ENCODE measurements at regions not wholly inside any gene's neighbourhood (a gene's known extent, or its start where the extent isn't known, plus 50 kb on each side); places are given as distances from the start of the nearest gene placed in this dataset.
A peak's percentile ranks its signal among the peaks of the same experiment; 100 is the strongest.

DNA sequence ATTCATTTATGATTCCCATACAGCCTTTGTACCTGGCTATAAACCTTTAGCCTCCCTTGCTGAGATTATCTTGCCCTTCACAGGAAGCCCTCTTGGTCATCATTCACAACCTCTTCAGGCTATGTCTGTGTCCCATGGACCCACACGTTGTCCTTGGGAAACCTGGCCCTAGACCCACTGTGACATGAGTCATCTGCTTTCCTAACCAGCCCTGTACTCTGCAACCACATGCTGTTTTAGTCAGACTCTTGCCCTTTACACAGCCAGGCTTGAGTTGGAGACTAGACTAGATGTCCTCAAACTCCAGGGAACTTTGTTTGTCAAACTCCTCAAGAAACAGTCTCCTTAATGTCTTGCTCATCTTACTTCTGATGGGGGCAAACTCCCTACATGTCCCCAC lies 229.3 kb upstream of the ZSWIM2 start:
- no peaks in the 10 kb centered on the region for H4K20me1 ChIP-seq (ENCODE audit: low read depth)
- H3K27me3 ChIP-seq: no peaks in the 10 kb centered on the region
- no peak overlapping the region for H3K9ac ChIP-seq
- no peaks in the 10 kb centered on the region for H3K79me2 ChIP-seq (ENCODE audit: low read depth)
- H3K9me3 ChIP-seq (ENCODE audit: low read depth): no peaks in the 10 kb centered on the region
- TF ChIP-seq EZH2phosphoT487 (IDR thresholded peaks at IDR 0.05) (no peak), EZH2 (IDR thresholded peaks at IDR 0.05) (no peak)
- TF ChIP-seq, protein P1, sequence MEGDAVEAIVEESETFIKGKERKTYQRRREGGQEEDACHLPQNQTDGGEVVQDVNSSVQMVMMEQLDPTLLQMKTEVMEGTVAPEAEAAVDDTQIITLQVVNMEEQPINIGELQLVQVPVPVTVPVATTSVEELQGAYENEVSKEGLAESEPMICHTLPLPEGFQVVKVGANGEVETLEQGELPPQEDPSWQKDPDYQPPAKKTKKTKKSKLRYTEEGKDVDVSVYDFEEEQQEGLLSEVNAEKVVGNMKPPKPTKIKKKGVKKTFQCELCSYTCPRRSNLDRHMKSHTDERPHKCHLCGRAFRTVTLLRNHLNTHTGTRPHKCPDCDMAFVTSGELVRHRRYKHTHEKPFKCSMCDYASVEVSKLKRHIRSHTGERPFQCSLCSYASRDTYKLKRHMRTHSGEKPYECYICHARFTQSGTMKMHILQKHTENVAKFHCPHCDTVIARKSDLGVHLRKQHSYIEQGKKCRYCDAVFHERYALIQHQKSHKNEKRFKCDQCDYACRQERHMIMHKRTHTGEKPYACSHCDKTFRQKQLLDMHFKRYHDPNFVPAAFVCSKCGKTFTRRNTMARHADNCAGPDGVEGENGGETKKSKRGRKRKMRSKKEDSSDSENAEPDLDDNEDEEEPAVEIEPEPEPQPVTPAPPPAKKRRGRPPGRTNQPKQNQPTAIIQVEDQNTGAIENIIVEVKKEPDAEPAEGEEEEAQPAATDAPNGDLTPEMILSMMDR (IDR thresholded peaks at IDR 0.05): no peak
- Mint-ChIP-seq H3K4me1 (peaks cover 7% of the 10 kb centered on the region), H3K4me3 (no peak overlapping the region), H3K36me3 (peaks cover 3% of the 10 kb centered on the region), H3K9me3 (no peaks in the 10 kb centered on the region), H3K27me3 (ENCODE audit: insufficient read depth, low read depth) (no peaks in the 10 kb centered on the region), H3K27ac (no peak overlapping the region)
- no peaks in the 10 kb centered on the region for H3K4me1 ChIP-seq
- no peak overlapping the region for H3K4me3 ChIP-seq
- no peak overlapping the region for H3K4me2 ChIP-seq
- no peaks in the 10 kb centered on the region for H3K36me3 ChIP-seq
- no peak overlapping the region for H3K27ac ChIP-seq
- H2AFZ ChIP-seq (replicated peaks): peak overlapping the region; percentile 60
- H3F3A ChIP-seq (ENCODE audit: low read depth): no peaks in the 10 kb centered on the region
- no peak for DNase-seq (ENCODE audit: low spot score)

DNA sequence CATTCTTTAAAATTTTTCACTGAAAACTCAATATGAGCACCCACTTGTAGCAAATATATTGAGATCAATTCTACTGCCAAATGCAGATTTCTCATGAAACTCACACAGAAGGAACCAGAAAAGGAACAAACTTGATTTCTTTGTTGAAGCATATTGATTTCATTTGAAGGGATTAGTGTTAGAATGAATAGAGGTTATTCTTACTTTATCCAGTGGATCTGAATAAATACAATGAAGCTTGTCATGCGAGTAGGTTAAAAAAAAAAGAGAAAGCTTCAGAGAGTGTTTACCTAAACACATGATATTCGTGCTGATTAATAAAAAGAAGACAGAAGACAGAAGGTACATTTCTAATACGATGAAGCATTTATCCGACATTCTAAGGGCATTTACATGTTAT lies 226.7 kb upstream of the ZSWIM2 start:
- H3F3A ChIP-seq (ENCODE audit: low read depth): no peaks in the 10 kb centered on the region
- no peaks in the 10 kb centered on the region for H4K20me1 ChIP-seq (ENCODE audit: low read depth)
- H3K4me1 ChIP-seq: no peaks in the 10 kb centered on the region
- Mint-ChIP-seq H3K4me1 (peaks cover 7% of the 10 kb centered on the region), H3K36me3 (peaks cover 3% of the 10 kb centered on the region), H3K9me3 (no peaks in the 10 kb centered on the region), H3K4me3 (no peak overlapping the region), H3K27ac (no peak overlapping the region), H3K27me3 (ENCODE audit: insufficient read depth, low read depth) (no peaks in the 10 kb centered on the region)
- H3K4me2 ChIP-seq: no peak overlapping the region
- TF ChIP-seq EZH2 (IDR thresholded peaks at IDR 0.05): no peak
- TF ChIP-seq, protein P1 (IDR thresholded peaks at IDR 0.05): no peak
- no peak for TF ChIP-seq EZH2phosphoT487 (IDR thresholded peaks at IDR 0.05)
- H3K9ac ChIP-seq: no peak overlapping the region
- H3K4me3 ChIP-seq: no peak overlapping the region
- DNase-seq (ENCODE audit: low spot score): no peak
- no peaks in the 10 kb centered on the region for H3K27me3 ChIP-seq
- H2AFZ ChIP-seq (replicated peaks): no peak overlapping the region
- no peaks in the 10 kb centered on the region for H3K9me3 ChIP-seq (ENCODE audit: low read depth)
- no peaks in the 10 kb centered on the region for H3K36me3 ChIP-seq
- H3K79me2 ChIP-seq (ENCODE audit: low read depth): no peaks in the 10 kb centered on the region
- no peak overlapping the region for H3K27ac ChIP-seq

DNA sequence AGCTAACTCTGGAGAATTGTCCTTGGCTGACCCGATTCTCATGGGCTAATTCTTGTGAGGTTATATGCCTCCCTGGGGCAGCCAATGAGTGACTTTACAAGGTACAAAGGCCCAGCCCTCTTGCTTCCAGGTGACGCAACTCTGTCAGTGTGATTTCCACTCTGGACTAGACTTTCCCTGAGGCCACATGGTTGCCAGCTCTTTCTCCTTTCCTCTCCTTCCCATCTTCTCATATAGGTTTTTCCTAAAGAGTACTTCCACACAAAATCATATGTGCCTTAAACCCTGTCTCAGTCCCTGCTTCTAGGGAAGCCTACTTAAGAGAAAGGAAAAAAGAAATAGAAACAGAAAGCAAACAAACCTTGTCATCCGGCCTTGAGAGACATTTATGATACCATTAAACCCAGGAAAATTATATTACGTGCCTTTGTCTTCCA lies 226.2 kb upstream of the ZSWIM2 start:
- Histone ChIP-seq H2AFZ (replicated peaks) (no peak overlapping the region), H3K4me2 (no peak overlapping the region), H3F3A (ENCODE audit: low read depth) (no peaks in the 10 kb centered on the region), H4K20me1 (ENCODE audit: low read depth) (no peaks in the 10 kb centered on the region), H3K27ac (no peak overlapping the region), H3K4me3 (no peak overlapping the region), H3K27me3 (no peaks in the 10 kb centered on the region), H3K9ac (no peak overlapping the region), H3K36me3 (no peaks in the 10 kb centered on the region), H3K9me3 (ENCODE audit: low read depth) (no peaks in the 10 kb centered on the region), H3K79me2 (ENCODE audit: low read depth) (no peaks in the 10 kb centered on the region), H3K4me1 (no peaks in the 10 kb centered on the region)
- Mint-ChIP-seq H3K27ac (no peak overlapping the region), H3K4me1 (peaks cover 7% of the 10 kb centered on the region), H3K4me3 (no peak overlapping the region), H3K9me3 (no peaks in the 10 kb centered on the region), H3K27me3 (ENCODE audit: insufficient read depth, low read depth) (no peaks in the 10 kb centered on the region), H3K36me3 (peaks cover 3% of the 10 kb centered on the region)
- no peak for DNase-seq (ENCODE audit: low spot score)
- TF ChIP-seq, protein P1 (IDR thresholded peaks at IDR 0.05): no peak
- TF ChIP-seq EZH2phosphoT487 (IDR thresholded peaks at IDR 0.05) (no peak), EZH2 (IDR thresholded peaks at IDR 0.05) (no peak)

Data from neural progenitor cell (in vitro differentiated cells).